Muscle layer of duodenum (tissue), 2 donors: ENCODE measurements at regions not wholly inside any gene's neighbourhood (a gene's known extent, or its start where the extent isn't known, plus 50 kb on each side); places are given as distances from the start of the nearest gene placed in this dataset.

Experiments
- H3K27ac ChIP-seq: one replicate; pipeline ENCODE4 v1.7.0; 2013; ENCODE audit warnings: mild to moderate bottlenecking, low read length
- H3K27me3 ChIP-seq: one replicate; pipeline ENCODE4 v1.7.0; 2013; ENCODE audit warnings: low read depth, mild to moderate bottlenecking, control low read depth, low read length
- H3K36me3 ChIP-seq, 2 donors: one replicate each; pipeline ENCODE4 v1.7.0; 2013; ENCODE audit warnings: low read length in 2 of 2, control low read depth in 1 of 2, mild to moderate bottlenecking in 1 of 2; ENCODE audit not compliant: insufficient read depth in 2 of 2, control insufficient read depth in 1 of 2
- H3K4me1 ChIP-seq, 2 donors: one replicate each; pipeline ENCODE4 v1.7.0; 2013; ENCODE audit warnings: low read length in 2 of 2, mild to moderate bottlenecking in 2 of 2, control low read depth in 1 of 2, moderate library complexity in 1 of 2; ENCODE audit not compliant: insufficient read depth in 2 of 2, control insufficient read depth in 1 of 2
- H3K4me3 ChIP-seq, 2 donors: one replicate each; pipeline ENCODE4 v1.7.0; 2013; ENCODE audit warnings: low read length in 2 of 2, low read depth in 1 of 2, mild to moderate bottlenecking in 1 of 2
- H3K9me3 ChIP-seq, 2 donors: one replicate each; pipeline ENCODE4 v1.7.0; 2013; ENCODE audit warnings: low read length in 2 of 2, control low read depth in 1 of 2, mild to moderate bottlenecking in 1 of 2; ENCODE audit not compliant: control insufficient read depth in 1 of 2
- donor health status: healthy.

GRCh38 chr20:51122931-51123658 lies 100.2 kb upstream of the KCNG1 start:
- Histone ChIP-seq H3K27ac (no peak overlapping the region), H3K4me1 (peaks cover 14 to 33% of the 10 kb centered on the region in 2 donors), H3K27me3 (no peaks in the 10 kb centered on the region), H3K4me3 (no peak overlapping the region), H3K36me3 (no peaks in the 10 kb centered on the region), H3K9me3 (no peaks in the 10 kb centered on the region)

GRCh38 chr20:51121901-51122412 lies 99.0 kb upstream of the KCNG1 start:
- Histone ChIP-seq H3K4me3 (no peak overlapping the region), H3K27me3 (no peaks in the 10 kb centered on the region), H3K9me3 (no peaks in the 10 kb centered on the region), H3K36me3 (no peaks in the 10 kb centered on the region), H3K27ac (no peak overlapping the region), H3K4me1 (peaks cover 14 to 33% of the 10 kb centered on the region in 2 donors)

GRCh38 chr20:51121272-51121671 lies 98.4 kb upstream of the KCNG1 start:
- H3K27ac ChIP-seq = no peak overlapping the region

GRCh38 chr20:51120868-51121267 lies 98.0 kb upstream of the KCNG1 start:
- H3K9me3 ChIP-seq = no peaks in the 10 kb centered on the region
- H3K27me3 ChIP-seq = no peaks in the 10 kb centered on the region
- H3K4me1 ChIP-seq = peaks cover 10 to 24% of the 10 kb centered on the region in 2 donors
- no peak overlapping the region for H3K27ac ChIP-seq
- no peaks in the 10 kb centered on the region for H3K36me3 ChIP-seq
- H3K4me3 ChIP-seq = no peak overlapping the region

More at GRCh38 chr20:51121272-51121671, 98.4 kb upstream of the KCNG1 start:
- H3K4me1 ChIP-seq = peaks cover 13 to 28% of the 10 kb centered on the region in 2 donors
- no peaks in the 10 kb centered on the region for H3K36me3 ChIP-seq
- no peaks in the 10 kb centered on the region for H3K27me3 ChIP-seq
- no peaks in the 10 kb centered on the region for H3K9me3 ChIP-seq
- no peak overlapping the region for H3K4me3 ChIP-seq

- Histone ChIP-seq H3K4me3 (no peak overlapping the region), H3K27me3 (no peaks in the 10 kb centered on the region), H3K27ac (no peak overlapping the region), H3K36me3 (no peaks in the 10 kb centered on the region), H3K9me3 (no peaks in the 10 kb centered on the region), H3K4me1 (peaks cover 10 to 24% of the 10 kb centered on the region in 2 donors)
Observed at GRCh38 chr20:51120438-51120837, 97.5 kb upstream of the KCNG1 start.

- H3K4me3 ChIP-seq = no peak overlapping the region
- H3K4me1 ChIP-seq = peaks cover 10 to 24% of the 10 kb centered on the region in 2 donors
- H3K27me3 ChIP-seq = no peaks in the 10 kb centered on the region
- no peaks in the 10 kb centered on the region for H3K36me3 ChIP-seq
- H3K9me3 ChIP-seq = no peaks in the 10 kb centered on the region
- no peak overlapping the region for H3K27ac ChIP-seq
Observed at GRCh38 chr20:51119914-51120313, 97.0 kb upstream of the KCNG1 start.

- Histone ChIP-seq H3K4me1 (peaks cover 10 to 24% of the 10 kb centered on the region in 2 donors), H3K9me3 (no peaks in the 10 kb centered on the region), H3K36me3 (no peaks in the 10 kb centered on the region), H3K4me3 (no peak overlapping the region), H3K27ac (no peak overlapping the region), H3K27me3 (no peaks in the 10 kb centered on the region)
Observed at GRCh38 chr20:51118985-51119527, 96.1 kb upstream of the KCNG1 start.

GRCh38 chr20:51118216-51118615 lies 95.3 kb upstream of the KCNG1 start:
- Histone ChIP-seq H3K4me3 (no peak overlapping the region), H3K27ac (no peak overlapping the region), H3K27me3 (no peaks in the 10 kb centered on the region), H3K4me1 (peaks cover 10 to 24% of the 10 kb centered on the region in 2 donors), H3K36me3 (no peaks in the 10 kb centered on the region), H3K9me3 (no peaks in the 10 kb centered on the region)

GRCh38 chr20:51116765-51117686 lies 94.1 kb upstream of the KCNG1 start:
- H3K4me1 ChIP-seq = peaks cover 10 to 18% of the 10 kb centered on the region in 2 donors
- H3K27ac ChIP-seq = no peak overlapping the region
- no peaks in the 10 kb centered on the region for H3K9me3 ChIP-seq
- H3K36me3 ChIP-seq = no peaks in the 10 kb centered on the region
- H3K27me3 ChIP-seq = no peaks in the 10 kb centered on the region
- no peak overlapping the region for H3K4me3 ChIP-seq

GRCh38 chr20:51111290-51111689 lies 88.4 kb upstream of the KCNG1 start:
- no peak overlapping the region for H3K4me3 ChIP-seq
- H3K9me3 ChIP-seq = no peaks in the 10 kb centered on the region
- H3K36me3 ChIP-seq = no peaks in the 10 kb centered on the region
- H3K27me3 ChIP-seq = no peaks in the 10 kb centered on the region
- H3K27ac ChIP-seq = no peak overlapping the region
- H3K4me1 ChIP-seq = no peaks in the 10 kb centered on the region
